GM21529 (cell line): ENCODE measurements at regions not wholly inside any gene's neighbourhood (a gene's known extent, or its start where the extent isn't known, plus 50 kb on each side); places are given as distances from the start of the nearest gene placed in this dataset.
"Not testable (repeated sequence)": the region's sequence is repeated elsewhere in the genome, so short reads cannot be mapped to it uniquely, and the experiment has no call there.

Source experiments
- ATAC-seq: cut with Tn5 transposase; IDR thresholded peaks from one replicate; pipeline ENCODE4 v1.9.1; 2021; ENCODE audit not compliant: unreplicated experiment

DNA sequence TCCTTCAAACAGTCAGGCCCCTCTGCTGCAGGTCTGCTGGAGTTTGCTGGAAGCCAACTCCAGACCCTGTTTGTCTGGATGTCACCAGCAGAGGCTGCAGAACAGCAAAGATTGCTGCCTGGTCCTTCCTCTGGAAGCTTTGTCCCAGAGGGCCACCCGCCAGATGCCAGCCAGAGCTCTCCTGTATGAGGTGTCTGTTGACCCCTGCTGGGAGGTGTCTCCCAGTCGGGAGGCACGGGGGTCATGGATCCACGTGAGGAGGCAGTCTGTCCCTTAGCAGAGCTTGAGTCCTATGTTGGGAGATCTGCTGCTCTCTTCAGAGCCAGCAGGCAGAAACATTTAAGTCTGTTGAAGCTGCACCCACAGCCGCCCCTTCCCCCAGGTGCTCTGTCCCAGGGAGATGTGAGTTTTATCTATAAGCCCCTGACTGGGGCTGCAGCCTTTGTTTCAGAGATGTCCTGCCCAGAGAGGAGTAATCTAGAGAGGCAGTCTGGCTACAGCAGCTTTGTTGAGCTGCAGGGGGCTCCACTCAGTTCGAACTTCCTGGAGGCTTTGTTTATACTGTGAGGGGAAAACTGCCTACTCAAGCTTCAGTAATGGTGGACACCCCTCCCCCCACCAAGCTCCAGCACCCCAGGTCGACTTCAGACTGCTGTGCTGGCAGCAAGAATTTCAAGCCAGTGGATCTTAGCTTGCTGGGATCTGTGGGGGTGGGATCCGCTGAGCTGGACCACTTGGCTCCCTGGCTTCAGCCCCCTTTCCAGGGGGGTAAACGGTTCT, 72.1 kb downstream of the OGFRL1 start:
- not testable (repeated sequence) for ATAC-seq

DNA sequence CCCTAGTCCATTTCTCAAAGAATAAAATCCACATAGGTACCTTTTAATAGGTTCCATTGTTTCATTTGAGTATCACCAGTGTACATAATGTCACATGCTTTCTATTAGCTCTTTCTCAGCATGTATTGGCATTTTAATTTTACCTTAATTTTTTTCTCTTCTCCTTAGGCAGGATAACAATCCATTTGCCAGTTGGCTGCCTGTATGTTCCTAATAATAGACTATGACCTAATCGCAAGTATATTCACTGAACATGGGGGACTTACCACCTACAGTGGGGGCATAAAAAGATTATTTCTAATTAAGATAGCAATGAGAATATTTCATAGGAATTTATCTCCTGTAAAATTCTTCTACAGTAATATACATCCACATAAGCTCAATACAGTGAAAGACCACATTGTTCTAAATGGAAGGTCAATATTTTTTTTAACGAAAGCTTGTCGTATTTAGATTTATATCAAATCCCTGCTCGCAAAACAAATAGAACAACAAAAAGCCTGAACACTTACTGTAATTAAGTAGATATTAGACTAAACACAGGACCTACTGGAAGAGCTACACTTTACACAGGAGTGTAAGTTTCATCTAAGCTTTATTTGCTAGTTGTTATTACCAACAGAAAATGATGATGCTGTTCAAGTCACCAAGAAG, 76.4 kb downstream of the OGFRL1 start:
- ATAC-seq: no peak

DNA sequence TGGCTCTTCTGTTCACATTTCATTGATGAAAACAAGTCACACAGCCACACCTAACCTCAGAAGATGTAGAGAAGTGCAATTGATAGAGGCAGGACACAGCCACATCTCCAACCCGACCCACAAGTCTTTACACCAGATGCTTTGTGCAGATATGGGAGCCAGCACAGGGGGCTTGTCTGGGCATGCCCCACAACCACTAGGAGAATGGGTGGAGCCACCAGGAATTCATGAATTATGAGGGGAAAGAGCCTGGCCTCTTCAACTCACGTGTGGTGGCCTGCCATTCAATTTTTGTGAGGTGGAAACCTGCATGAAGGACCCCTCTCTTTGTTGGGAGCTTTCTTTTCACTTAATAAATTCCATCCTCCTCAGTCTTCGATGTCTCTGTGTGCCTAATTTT, 79.1 kb downstream of the OGFRL1 start:
- ATAC-seq: no peak

DNA sequence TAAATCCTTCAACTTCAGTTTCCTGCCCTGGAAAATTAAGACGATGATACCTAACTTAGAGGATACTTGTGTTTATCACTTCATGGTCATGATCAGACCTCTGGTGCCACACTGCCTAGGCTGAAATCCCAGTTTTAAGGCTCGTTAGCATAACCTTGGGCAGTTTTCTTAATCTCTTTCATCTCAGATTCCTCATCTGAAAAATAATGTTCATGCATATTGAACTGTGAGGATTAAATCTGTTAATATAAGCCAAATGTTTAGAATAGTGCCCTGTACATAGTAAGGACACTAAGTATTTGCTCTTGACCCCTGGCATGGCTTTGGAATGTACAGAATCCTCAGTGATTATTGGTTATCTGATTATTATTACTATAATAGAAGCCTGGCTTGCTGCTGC, 79.7 kb downstream of the OGFRL1 start:
- ATAC-seq: no peak

DNA sequence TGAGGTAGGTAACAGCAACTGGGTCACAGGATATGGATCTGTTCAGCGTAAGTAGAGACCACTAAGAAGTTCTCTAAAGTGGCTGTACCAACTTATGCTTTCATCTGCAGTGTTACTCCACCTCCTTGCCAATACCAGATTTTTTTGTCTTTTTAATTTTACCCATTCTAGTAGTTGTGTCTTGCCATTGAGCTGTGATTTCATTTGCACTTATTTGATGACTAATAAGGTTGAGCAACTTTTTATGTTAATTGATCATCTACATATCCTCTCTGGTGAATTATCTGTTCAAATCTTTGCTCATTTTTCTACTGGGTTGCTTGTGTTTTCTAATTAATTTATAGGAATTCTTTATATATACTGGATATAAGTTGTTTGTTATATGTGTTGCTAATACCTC, 82.9 kb downstream of the OGFRL1 start:
- no peak for ATAC-seq

DNA sequence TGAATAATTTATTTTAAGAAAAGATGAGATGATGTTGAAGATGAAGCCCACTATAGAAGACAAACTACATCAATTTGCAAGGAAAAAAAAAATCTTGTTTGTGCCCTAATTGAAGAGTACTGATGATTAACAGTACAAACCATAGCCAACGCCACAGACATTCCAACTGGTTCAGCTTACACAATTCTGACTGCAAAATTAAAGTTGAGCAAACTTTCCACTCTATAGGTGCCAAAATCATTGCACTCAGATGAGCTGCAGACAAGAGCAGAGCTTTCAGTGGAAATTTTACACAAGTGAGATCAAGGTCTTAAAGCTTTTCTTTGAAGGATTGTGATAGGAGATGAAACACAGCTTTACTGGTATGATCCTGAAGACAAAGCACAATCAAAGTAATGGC, 85.3 kb downstream of the OGFRL1 start:
- no peak for ATAC-seq

DNA sequence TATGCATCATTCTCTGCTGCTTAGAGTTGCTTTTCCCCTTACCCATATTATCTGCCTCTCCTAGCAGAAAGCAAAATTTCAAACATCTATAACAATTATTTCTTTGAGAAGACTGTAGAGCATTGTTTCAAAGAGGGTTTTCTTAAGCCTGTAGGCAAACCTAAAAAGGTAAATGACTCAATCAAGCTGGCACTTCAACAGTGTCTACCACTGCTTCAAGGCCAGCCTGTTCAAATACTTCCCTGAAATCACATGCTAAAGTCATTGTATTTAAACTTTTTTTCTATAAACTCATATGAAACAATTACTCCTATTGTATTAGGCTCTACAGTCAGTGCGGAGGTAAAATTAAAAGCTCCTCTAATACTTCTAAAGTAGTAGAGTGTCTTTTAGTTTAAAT, 87.1 kb downstream of the OGFRL1 start:
- no peak for ATAC-seq

DNA sequence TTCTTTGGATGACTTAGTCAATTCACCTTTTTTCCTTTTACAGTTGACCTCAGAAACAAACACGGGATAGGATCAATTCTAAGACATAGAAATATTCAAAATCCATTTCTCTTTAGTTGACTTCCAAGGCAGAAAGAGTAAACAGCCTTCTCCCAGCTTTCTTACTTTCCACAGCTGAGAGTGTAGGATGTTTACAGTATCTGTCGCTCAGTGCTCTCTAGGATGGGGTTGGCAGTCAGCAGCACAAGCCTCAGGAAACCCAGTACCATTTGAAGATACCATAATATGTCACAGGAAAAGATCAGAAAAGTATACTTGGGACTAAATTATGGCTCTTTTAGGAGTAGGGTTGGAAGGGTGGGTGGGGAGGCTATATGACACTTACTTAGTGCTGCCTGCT, 88.2 kb downstream of the OGFRL1 start:
- ATAC-seq: no peak

DNA sequence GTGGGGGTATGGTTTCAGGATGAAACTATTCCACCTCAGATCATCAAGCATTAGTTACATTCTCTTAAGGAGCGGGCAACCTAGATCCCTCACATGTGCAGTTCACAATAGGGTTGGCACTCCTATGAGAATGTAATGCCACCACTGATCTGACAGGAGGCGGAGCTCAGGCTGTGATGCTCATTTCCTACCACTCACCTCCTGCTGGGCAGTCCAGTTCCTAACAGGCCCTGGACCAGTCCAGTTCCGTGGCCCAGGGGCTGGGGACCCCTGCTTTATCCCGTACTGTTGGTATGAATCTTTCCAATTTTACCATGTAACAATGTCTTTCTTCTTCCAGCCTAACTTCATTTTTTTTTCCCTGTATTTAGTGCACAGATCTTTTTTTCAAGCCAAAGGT, 94.9 kb downstream of the OGFRL1 start:
- ATAC-seq: no peak

DNA sequence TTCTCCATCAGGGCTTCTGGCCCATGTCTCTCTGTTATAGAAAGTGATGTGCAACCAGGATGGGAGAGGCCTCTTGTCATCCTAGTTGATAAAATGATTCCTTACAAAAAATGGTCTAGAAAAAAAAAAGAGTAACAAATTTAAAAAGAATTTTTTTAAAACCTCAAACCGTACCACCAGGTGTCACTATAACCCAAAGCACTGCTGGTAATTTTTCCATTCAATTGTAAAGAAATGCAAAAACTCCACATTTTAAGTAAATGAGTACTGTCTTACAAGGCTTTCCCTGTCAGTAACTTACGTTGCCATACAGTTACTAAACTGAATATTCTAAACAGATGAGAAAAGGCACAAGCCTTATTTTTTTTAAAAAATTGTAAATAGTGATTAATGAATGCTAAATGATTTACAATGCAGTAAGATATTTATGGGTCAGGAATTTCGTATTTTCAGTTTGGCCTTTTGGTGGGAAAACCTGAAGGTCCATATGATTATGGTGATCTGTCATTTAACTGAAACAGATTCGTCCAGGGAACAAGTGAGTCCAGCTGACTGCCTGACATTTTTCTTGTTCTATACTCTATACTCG, 95.4 kb downstream of the OGFRL1 start:
- ATAC-seq: no peak

DNA sequence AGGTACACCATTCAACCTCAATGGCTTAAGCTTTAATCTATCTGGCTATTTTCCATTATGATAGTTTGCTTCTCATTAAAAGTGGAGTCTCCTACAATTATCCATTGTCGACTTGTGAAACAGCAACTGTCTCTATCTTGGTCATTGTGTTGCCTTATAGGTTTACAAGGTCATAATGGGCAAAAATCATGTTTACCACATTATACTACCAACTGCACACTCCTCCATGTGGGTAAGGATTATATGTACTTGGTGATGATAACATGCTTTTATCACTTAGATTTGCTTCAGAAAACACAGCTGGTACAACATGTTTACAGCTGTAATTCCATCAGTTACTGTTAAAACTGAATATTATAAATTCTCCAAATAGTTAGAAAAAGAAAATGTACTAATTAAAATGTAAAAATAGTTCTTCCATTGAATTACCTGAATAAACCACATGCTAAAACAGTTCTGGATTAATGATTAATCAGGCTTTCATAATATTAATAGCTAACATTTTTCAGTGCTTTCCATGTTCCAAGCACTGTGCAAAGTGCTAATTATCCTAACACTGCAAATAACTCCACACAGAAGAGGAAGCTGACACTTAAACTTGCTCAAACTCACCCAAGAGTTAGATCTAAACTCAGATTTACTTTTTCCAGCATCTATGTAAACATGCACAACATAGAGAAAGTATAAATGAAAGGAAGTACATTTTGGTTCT, 96.7 kb downstream of the OGFRL1 start:
- ATAC-seq: no peak

DNA sequence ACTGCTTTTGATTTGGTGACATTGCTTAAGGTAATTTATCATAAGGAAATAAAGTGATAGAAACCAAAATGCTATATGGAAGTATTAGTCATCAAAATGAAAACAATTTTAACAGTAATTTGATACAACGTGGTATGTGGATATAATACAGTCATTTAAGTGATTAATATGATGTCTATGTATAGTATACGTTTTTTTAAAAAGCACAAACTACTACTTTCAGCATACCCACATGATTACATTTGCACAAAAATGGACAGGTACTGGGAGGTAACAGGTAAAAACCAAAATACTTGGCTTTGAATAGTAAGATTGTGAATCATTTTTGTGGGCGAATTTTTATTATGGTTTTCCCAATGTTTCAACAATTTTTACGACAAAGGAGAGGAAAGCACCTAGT, 97.6 kb downstream of the OGFRL1 start:
- ATAC-seq: no peak

DNA sequence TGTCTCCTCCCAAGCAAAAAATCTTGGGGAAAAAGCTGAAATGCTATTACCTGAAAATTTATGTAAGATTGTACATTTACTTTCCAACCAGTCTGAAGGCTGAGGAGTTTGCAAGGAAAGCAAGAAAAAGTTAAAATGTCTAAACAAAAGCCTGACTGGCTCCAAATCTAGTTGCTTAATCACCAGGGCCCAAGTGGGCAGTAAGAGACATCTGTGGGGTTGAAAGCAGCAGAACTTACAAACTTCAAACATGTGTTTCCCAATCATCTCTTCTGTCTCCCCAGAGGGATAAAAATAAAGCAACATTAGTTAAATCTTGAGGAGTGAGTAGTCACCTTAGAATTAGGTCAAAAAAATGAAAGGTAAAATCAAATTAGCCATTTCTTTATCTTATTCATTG, 98.6 kb downstream of the OGFRL1 start:
- ATAC-seq: no peak

DNA sequence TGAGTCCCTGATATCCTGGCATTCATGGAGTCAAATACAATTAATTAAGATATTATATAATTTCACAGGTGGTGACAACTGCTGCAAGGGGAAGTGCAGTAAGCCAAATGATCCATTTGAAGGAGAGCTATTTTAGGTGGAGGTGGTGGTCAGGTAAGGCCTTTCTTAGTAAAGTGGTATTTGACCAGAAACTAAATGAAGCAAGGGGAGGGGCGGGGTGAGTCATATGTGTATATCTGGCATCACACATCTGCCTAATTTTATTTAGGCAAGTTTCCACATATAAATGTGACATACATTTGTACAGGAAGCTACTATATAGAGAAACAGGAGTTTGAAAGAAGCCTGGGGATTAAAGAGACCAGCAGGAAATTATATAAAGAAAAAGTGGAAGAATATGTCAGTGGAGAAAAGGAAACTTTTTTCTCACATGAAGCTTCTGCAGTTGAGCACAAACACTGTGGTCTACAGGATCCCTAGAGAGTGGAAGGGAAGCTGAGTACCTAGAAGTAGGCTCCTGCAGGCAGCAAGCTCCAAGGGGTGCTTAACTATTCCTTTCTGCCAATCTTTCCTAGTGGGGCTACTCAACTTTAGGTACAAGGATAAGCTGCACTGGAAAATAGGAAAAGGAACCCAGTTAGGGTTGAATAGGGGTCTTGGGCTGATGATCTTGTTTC, 99.6 kb downstream of the OGFRL1 start:
- no peak for ATAC-seq

DNA sequence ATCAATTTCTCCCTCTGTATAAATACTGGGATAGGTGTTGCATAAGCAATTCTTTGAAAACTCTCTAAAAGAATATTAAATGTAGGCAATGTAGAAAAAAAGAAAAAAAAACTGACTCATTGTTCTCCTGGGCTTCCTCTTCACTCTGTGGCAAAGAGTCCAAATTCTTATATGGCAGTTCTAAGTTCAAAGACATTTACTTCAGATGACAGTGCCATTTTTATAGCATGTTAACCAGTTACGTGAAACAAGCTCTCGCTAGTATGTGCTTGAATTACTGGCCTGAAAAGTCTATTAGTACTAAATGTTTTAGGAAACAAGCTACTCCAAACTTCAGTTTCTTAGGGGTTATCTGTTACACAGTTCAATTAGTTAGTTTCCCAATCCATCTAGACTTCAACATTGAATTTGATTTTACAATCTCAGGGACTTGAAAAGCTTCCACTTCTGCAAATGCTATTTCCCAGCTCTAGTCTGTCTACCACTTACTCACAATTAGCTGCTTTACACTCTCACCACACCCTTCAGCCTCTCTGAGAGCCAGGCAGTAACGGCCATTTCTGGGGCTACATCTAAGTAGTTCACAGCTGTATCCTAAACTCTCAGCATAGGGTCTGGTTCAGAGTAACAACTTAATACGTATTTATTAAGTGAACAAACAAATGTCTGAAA, 100.4 kb downstream of the OGFRL1 start:
- no peak for ATAC-seq

DNA sequence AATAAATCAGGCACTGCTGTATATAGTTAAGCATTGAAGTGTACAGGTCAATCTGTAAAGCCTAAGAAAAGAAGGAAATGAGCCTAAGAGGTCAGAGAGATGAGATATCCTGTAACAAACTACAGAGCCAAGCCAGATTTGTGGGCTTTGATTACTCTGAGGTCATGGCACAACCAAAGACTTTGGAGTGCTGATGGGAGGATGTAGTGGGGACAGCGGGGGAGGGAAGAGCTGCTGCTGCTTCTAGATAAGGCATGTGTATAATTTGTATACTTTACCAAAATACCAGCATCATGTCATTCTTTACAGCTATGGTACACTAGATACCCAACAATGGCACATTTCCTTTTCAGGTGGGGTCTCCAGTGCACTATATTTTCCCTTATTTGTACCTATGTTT, 102.5 kb downstream of the OGFRL1 start:
- no peak for ATAC-seq

DNA sequence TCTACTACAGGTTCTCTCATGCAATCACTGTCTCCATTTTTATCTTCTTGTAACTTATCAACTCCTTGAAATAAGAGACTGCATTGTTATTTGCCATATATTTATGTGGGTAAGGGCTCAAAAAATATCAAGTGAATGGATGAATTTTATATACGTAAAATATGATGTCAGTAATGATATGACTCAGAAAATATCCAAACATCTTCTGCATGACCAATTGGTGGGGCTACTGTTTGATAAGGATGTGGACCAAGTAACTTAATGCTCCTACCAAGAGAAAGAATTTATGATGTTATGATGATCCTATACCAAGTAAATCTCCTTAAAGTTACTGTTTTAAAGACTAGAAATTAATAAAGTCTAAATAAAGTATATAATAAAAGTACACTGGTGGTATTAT, 103.7 kb downstream of the OGFRL1 start:
- ATAC-seq: no peak

DNA sequence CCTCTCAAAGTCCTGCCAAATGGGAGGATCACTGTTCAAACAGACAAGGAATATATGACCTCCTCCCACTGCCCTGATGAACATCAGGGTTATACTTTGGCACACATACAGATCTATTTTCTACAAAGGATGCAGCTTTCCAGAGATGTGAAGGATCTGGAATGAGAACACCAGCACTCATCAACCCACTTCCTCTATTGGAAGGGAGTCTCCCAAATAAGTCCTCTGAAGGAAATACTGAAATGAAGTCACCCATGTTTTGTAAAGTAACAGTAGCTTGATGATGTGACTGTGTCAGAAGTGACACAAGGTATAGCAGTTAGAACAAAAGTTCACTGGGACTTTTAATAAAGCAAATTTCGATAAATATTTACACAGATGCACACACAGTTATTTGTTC, 104.9 kb downstream of the OGFRL1 start:
- no peak for ATAC-seq

DNA sequence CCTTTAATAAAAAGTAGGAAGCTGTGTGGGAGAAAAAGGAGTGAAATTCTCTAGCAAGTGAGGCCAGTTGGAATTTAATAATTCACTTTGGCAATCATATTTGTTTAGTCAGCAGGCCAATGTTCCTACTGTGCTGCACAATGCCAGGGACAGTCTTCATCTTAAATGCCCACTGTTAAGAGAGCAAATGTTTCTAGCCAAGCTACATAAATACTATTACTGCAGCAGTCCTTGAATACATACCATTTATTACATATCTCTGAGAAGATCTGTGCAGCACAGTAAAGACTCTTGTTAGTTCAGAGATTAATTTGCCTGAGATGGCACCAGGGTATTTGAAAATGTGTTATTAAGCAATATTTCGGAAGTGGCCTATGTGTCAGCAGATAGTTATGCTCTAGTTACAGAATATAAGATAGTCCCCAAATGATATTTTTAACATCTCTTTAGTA, 105.4 kb downstream of the OGFRL1 start:
- no peak for ATAC-seq

DNA sequence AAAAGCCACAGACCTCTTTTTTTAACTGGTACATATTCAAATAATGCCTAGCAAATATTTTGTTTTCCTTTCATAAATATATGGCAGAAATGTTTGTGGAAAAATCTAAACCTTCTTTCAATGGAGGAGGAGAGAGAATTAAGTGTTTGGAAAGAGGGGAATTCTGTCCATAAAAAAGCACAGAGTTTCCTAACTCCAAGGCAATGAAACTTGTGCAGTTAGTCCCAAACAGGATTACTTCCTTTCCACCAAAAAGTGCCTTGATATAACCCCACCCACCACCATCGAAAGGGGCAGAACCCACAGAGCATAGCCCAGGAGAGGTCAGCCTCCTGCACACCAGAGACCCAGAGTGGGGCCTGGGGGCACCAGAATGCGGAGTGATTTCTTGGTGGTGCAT, 106.3 kb downstream of the OGFRL1 start:
- no peak for ATAC-seq
